ENCODE measurements at regions not wholly inside any gene's neighbourhood (a gene's known extent, or its start where the extent isn't known, plus 50 kb on each side); places are given as distances from the start of the nearest gene placed in this dataset.

- DNase-seq, result no peak
These were observed 86.9 kb upstream of the SIMC1 start for GRCh38 chr5:176151281-176151680.

GRCh38 chr5:176152191-176152929 lies 85.9 kb upstream of the SIMC1 start:
- DNase-seq, result no peak

GRCh38 chr5:176152930-176153311 lies 85.3 kb upstream of the SIMC1 start:
- no peak for DNase-seq

GRCh38 chr5:176153741-176154140 lies 84.5 kb upstream of the SIMC1 start:
- no peak for DNase-seq

GRCh38 chr5:176154821-176155220 lies 83.4 kb upstream of the SIMC1 start:
- no peak for DNase-seq

GRCh38 chr5:176155922-176156359 lies 82.3 kb upstream of the SIMC1 start:
- no peak for DNase-seq

GRCh38 chr5:176157656-176158055 lies 80.6 kb upstream of the SIMC1 start:
- DNase-seq, result no peak

- no peak for DNase-seq
These were observed 76.8 kb upstream of the SIMC1 start for GRCh38 chr5:176161431-176161830.

- no peak for DNase-seq
These were observed 76.0 kb upstream of the SIMC1 start for GRCh38 chr5:176162198-176162597.

GRCh38 chr5:176162888-176163287 lies 75.3 kb upstream of the SIMC1 start:
- no peak for DNase-seq

- DNase-seq, result no peak
These were observed 71.8 kb upstream of the SIMC1 start for GRCh38 chr5:176166427-176166826.

- no peak for DNase-seq
These were observed 70.4 kb upstream of the SIMC1 start for GRCh38 chr5:176167800-176168199.

- no peak for DNase-seq
These were observed 68.7 kb upstream of the SIMC1 start for GRCh38 chr5:176169393-176170063.

- no peak for DNase-seq
These were observed 68.1 kb upstream of the SIMC1 start for GRCh38 chr5:176170084-176170483.

GRCh38 chr5:176171171-176171760 lies 67.0 kb upstream of the SIMC1 start:
- peak in 1 of 2 donors; percentile 24 for DNase-seq

GRCh38 chr5:176172246-176172645 lies 66.0 kb upstream of the SIMC1 start:
- DNase-seq, result no peak

- no peak for DNase-seq
These were observed 64.6 kb upstream of the SIMC1 start for GRCh38 chr5:176173647-176174046.

GRCh38 chr5:176174345-176175025 lies 63.7 kb upstream of the SIMC1 start:
- DNase-seq, result no peak

GRCh38 chr5:176175101-176175852 lies 62.9 kb upstream of the SIMC1 start:
- no peak for DNase-seq

GRCh38 chr5:176176231-176176630 lies 62.0 kb upstream of the SIMC1 start:
- no peak for DNase-seq

- no peak for DNase-seq
These were observed 59.4 kb upstream of the SIMC1 start for GRCh38 chr5:176178789-176179188.

GRCh38 chr5:176180339-176180738 lies 57.9 kb upstream of the SIMC1 start:
- DNase-seq, result no peak

- DNase-seq, result no peak
These were observed 57.4 kb upstream of the SIMC1 start for GRCh38 chr5:176180781-176181180.

Measured in hippocampal formation (tissue), 2 donors.